PC-3 (cell line): ENCODE measurements at regions not wholly inside any gene's neighbourhood (a gene's known extent, or its start where the extent isn't known, plus 50 kb on each side); places are given as distances from the start of the nearest gene placed in this dataset.

Experiments used
- CTCF ChIP-seq: fragments of 300-600 bp; sonication (generic); conservative IDR thresholded peaks from 2 replicates; pipeline ENCODE4 v1.5.1; 2017; ENCODE audit warnings: antibody characterized with exemption, low read depth, mild to moderate bottlenecking, low read length
- EZH2 ChIP-seq: fragments of 300-600 bp; sonication (generic); IDR thresholded peaks from one replicate; pipeline ENCODE4 v1.6.1; 2017; ENCODE audit warnings: antibody characterized with exemption, mild to moderate bottlenecking, low read length; ENCODE audit not compliant: unreplicated experiment

GRCh38 chr1:64343105-64343822 lies 126.7 kb upstream of the CACHD1 start:
- no peak for TF ChIP-seq CTCF
- no peak for TF ChIP-seq EZH2
